ENCODE measurements at regions not wholly inside any gene's neighbourhood (a gene's known extent, or its start where the extent isn't known, plus 50 kb on each side); places are given as distances from the start of the nearest gene placed in this dataset.

- TF ChIP-seq POLR2A (IDR thresholded peaks at IDR 0.05) (no peak), POLR2AphosphoS5 (IDR thresholded peaks at IDR 0.05) (no peak), CTCF (IDR thresholded peaks at IDR 0.05) (no peak)
- Histone ChIP-seq H3K4me3 (no peak overlapping the region), H3K27ac (no peak overlapping the region), H3K36me3 (no peaks in the 10 kb centered on the region), H3K9me3 (peaks cover 0 to 6% of the 10 kb centered on the region in 2 donors), H3K4me1 (no peaks in the 10 kb centered on the region), H3K27me3 (peaks cover 0 to 44% of the 10 kb centered on the region in 2 donors)
- no peak for DNase-seq (ENCODE audit: low spot score in 2 of 2)
- intact Hi-C loops (cut with DNase I; ENCODE audit: low total_unique reads), result no loop called here
These were observed 597.8 kb downstream of the BCOR start for GRCh38 chrX:39499996-39500395.

GRCh38 chrX:39501822-39502221 lies 595.9 kb downstream of the BCOR start:
- TF ChIP-seq CTCF (IDR thresholded peaks at IDR 0.05) (no peak), POLR2AphosphoS5 (IDR thresholded peaks at IDR 0.05) (no peak), POLR2A (IDR thresholded peaks at IDR 0.05) (no peak)

GRCh38 chrX:39502486-39502885 lies 595.3 kb downstream of the BCOR start:
- H3K27ac ChIP-seq, result no peak overlapping the region
- H3K4me1 ChIP-seq, result no peaks in the 10 kb centered on the region
- no peak for DNase-seq (ENCODE audit: low spot score in 2 of 2)
- no peaks in the 10 kb centered on the region for H3K36me3 ChIP-seq
- H3K4me3 ChIP-seq, result no peak overlapping the region
- intact Hi-C loops (cut with DNase I; ENCODE audit: low total_unique reads), result no loop called here
- H3K27me3 ChIP-seq, result peaks cover 0 to 46% of the 10 kb centered on the region in 2 donors
- TF ChIP-seq CTCF (IDR thresholded peaks at IDR 0.05), result no peak
- TF ChIP-seq POLR2AphosphoS5 (IDR thresholded peaks at IDR 0.05), result no peak
- no peak for TF ChIP-seq POLR2A (IDR thresholded peaks at IDR 0.05)
- H3K9me3 ChIP-seq, result peaks cover 0 to 6% of the 10 kb centered on the region in 2 donors

More at GRCh38 chrX:39501822-39502221, 595.9 kb downstream of the BCOR start:
- Histone ChIP-seq H3K36me3 (no peaks in the 10 kb centered on the region), H3K9me3 (peaks cover 0 to 6% of the 10 kb centered on the region in 2 donors), H3K4me3 (no peak overlapping the region), H3K4me1 (no peaks in the 10 kb centered on the region), H3K27me3 (peaks cover 0 to 42% of the 10 kb centered on the region in 2 donors), H3K27ac (no peak overlapping the region)
- no peak for DNase-seq (ENCODE audit: low spot score in 2 of 2)
- intact Hi-C loops (cut with DNase I; ENCODE audit: low total_unique reads), result no loop called here

- no peaks in the 10 kb centered on the region for H3K36me3 ChIP-seq
- H3K4me3 ChIP-seq, result no peak overlapping the region
- no peak overlapping the region for H3K27ac ChIP-seq
- DNase-seq (ENCODE audit: low spot score in 2 of 2), result no peak
- H3K4me1 ChIP-seq, result no peaks in the 10 kb centered on the region
- H3K27me3 ChIP-seq, result peaks cover 0 to 46% of the 10 kb centered on the region in 2 donors
- TF ChIP-seq CTCF (IDR thresholded peaks at IDR 0.05), result no peak
- TF ChIP-seq POLR2A (IDR thresholded peaks at IDR 0.05), result no peak
- no peak for TF ChIP-seq POLR2AphosphoS5 (IDR thresholded peaks at IDR 0.05)
- intact Hi-C loops (cut with DNase I; ENCODE audit: low total_unique reads), result no loop called here
- peaks cover 7 to 20% of the 10 kb centered on the region in 2 donors for H3K9me3 ChIP-seq
These were observed 593.5 kb downstream of the BCOR start for GRCh38 chrX:39504227-39504626.

- peaks cover 14 to 26% of the 10 kb centered on the region in 2 donors for H3K9me3 ChIP-seq
- no peak overlapping the region for H3K27ac ChIP-seq
- peaks cover 0 to 46% of the 10 kb centered on the region in 2 donors for H3K27me3 ChIP-seq
- intact Hi-C loops (cut with DNase I; ENCODE audit: low total_unique reads), result no loop called here
- no peaks in the 10 kb centered on the region for H3K36me3 ChIP-seq
- no peak overlapping the region for H3K4me3 ChIP-seq
- no peak for DNase-seq (ENCODE audit: low spot score in 2 of 2)
- TF ChIP-seq POLR2AphosphoS5 (IDR thresholded peaks at IDR 0.05) (peak in 1 of 3 donors; percentile 43), CTCF (IDR thresholded peaks at IDR 0.05) (no peak)
- H3K4me1 ChIP-seq, result no peaks in the 10 kb centered on the region
These were observed 592.9 kb downstream of the BCOR start for GRCh38 chrX:39504850-39505259.
